HEK293T (cell line): ENCODE measurements at regions not wholly inside any gene's neighbourhood (a gene's known extent, or its start where the extent isn't known, plus 50 kb on each side); places are given as distances from the start of the nearest gene placed in this dataset.

Experiments
- CTCF ChIA-PET: fragments of 350-600 bp; formaldehyde crosslinking; extraction: SDS; loops from one replicate; lab custom pipeline; 2021; ENCODE audit warnings: antibody characterized with exemption, inconsistent platforms; lab: Yijun Ruan, JAX
- POLR2A ChIA-PET: fragments of 350-600 bp; formaldehyde crosslinking; extraction: SDS; loops from one replicate; lab custom pipeline; 2020; ENCODE audit warnings: antibody characterized with exemption, inconsistent platforms; lab: Yijun Ruan, JAX
- DNase-seq: peaks from one replicate; pipeline ENCODE4 v3.0.0; 2012; ENCODE audit warnings: mixed read lengths; ENCODE audit errors: extremely low spot score
- ARNT ChIP-seq: fragments of 450-650 bp; IDR thresholded peaks from 2 replicates; pipeline ENCODE4 v1.6.1; 2017; ENCODE audit warnings: mild to moderate bottlenecking
- BHLHE40 ChIP-seq: fragments of 450-650 bp; IDR thresholded peaks from 2 replicates; pipeline ENCODE4 v1.6.1; 2016; ENCODE audit warnings: mild to moderate bottlenecking, moderate library complexity, borderline replicate concordance
- CTBP1 ChIP-seq: fragments of 450-650 bp; IDR thresholded peaks from 2 replicates; pipeline ENCODE4 v1.6.1; 2016; ENCODE audit warnings: borderline replicate concordance
- ELF4 ChIP-seq: fragments of 450-650 bp; IDR thresholded peaks from 2 replicates; pipeline ENCODE4 v1.6.1; 2017; ENCODE audit warnings: antibody characterized with exemption
- FOXA1 ChIP-seq: fragments of 450-650 bp; IDR thresholded peaks from 2 replicates; pipeline ENCODE4 v1.6.1; 2016; ENCODE audit warnings: mild to moderate bottlenecking
- FOXK2 ChIP-seq: fragments of 450-650 bp; IDR thresholded peaks from 2 replicates; pipeline ENCODE4 v1.6.1; 2016; ENCODE audit warnings: mild to moderate bottlenecking
- FOXM1 ChIP-seq: fragments of 450-650 bp; IDR thresholded peaks from 2 replicates; pipeline ENCODE4 v1.6.1; 2017; ENCODE audit warnings: mild to moderate bottlenecking, borderline replicate concordance
- HDGF ChIP-seq: fragments of 450-650 bp; IDR thresholded peaks from 2 replicates; pipeline ENCODE4 v1.6.1; 2017; ENCODE audit warnings: antibody characterized with exemption, borderline replicate concordance
- L3MBTL2 ChIP-seq: fragments of 450-650 bp; conservative IDR thresholded peaks from 2 replicates; pipeline ENCODE4 v1.6.1; 2016; ENCODE audit warnings: mild to moderate bottlenecking
- LEF1 ChIP-seq: fragments of 450-650 bp; IDR thresholded peaks from 2 replicates; pipeline ENCODE4 v1.6.1; 2017; ENCODE audit warnings: mild to moderate bottlenecking, borderline replicate concordance
- NFRKB ChIP-seq: fragments of 450-650 bp; IDR thresholded peaks from 2 replicates; pipeline ENCODE4 v1.6.1; 2016; ENCODE audit warnings: mild to moderate bottlenecking, moderate library complexity
- SP1 ChIP-seq: fragments of 450-650 bp; IDR thresholded peaks from 2 replicates; pipeline ENCODE4 v1.6.1; 2017
- SUZ12 ChIP-seq: fragments of 450-650 bp; IDR thresholded peaks from 2 replicates; pipeline ENCODE4 v1.6.1; 2016; ENCODE audit warnings: mild to moderate bottlenecking
- TARDBP ChIP-seq: fragments of 450-650 bp; IDR thresholded peaks from 2 replicates; pipeline ENCODE4 v1.6.1; 2016
- ZNF384 ChIP-seq: fragments of 450-650 bp; IDR thresholded peaks from 2 replicates; pipeline ENCODE4 v1.6.1; 2016
- TF ChIP-seq, protein P1 (sequence below): fragments of 450-650 bp; IDR thresholded peaks from 2 replicates; pipeline ENCODE4 v1.6.1; 2016

DNA sequence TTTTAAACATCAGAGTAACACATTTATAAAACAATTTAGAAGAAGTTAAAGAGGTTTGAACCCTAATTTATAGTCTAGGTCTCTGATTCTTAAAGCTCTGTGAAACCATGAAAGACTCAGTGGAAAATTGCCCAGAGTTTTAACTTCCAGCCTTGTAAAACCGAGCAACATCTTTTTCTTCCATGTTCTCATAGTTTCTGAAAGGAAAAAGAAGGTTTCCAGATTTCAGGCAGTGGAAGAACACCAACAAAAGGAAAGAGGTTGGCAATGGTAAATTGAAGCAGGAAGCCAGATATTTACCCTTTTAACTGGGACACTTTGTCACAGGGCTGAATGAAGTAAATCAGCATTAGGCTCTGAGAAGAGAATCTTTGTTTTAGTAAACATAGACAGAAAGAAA lies 1999.3 kb downstream of the MAT2B start:
- ChIA-PET CTCF (no interaction called here), POLR2A (no interaction called here)
- TF ChIP-seq, protein P1, sequence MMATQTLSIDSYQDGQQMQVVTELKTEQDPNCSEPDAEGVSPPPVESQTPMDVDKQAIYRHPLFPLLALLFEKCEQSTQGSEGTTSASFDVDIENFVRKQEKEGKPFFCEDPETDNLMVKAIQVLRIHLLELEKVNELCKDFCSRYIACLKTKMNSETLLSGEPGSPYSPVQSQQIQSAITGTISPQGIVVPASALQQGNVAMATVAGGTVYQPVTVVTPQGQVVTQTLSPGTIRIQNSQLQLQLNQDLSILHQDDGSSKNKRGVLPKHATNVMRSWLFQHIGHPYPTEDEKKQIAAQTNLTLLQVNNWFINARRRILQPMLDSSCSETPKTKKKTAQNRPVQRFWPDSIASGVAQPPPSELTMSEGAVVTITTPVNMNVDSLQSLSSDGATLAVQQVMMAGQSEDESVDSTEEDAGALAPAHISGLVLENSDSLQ, result no peak
- TF ChIP-seq CTBP1 (no peak), TARDBP (no peak), LEF1 (no peak), ZNF384 (no peak), BHLHE40 (no peak), FOXK2 (no peak), HDGF (no peak), ARNT (no peak), L3MBTL2 (no peak), FOXM1 (no peak), NFRKB (no peak), SUZ12 (no peak)
- DNase-seq, result no peak

DNA sequence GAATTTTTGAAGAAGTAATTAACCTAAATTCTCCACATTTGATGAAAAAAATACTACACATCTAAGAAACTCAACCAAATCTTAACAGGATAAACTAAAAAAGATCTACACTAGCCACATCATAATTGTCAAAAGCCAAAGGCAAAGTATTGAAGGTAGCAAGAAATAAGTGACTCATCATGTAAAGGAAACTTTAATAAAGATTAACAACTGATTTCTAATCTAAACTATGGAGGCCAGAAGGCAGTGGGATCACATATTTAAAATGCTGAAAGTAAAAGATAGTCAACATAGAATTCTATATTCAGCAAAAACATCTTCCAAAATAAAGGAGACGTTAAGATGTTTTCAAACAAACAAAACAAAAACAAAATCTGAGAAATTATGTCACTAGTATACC lies 2002.9 kb downstream of the MAT2B start:
- ChIA-PET CTCF (no interaction called here), POLR2A (no interaction called here)
- TF ChIP-seq SUZ12 (no peak), CTBP1 (no peak), LEF1 (no peak), SP1 (no peak), TARDBP (no peak), FOXK2 (no peak), ELF4 (no peak), ARNT (no peak), FOXA1 (no peak)
- TF ChIP-seq, protein P1, result no peak
- no peak for DNase-seq

DNA sequence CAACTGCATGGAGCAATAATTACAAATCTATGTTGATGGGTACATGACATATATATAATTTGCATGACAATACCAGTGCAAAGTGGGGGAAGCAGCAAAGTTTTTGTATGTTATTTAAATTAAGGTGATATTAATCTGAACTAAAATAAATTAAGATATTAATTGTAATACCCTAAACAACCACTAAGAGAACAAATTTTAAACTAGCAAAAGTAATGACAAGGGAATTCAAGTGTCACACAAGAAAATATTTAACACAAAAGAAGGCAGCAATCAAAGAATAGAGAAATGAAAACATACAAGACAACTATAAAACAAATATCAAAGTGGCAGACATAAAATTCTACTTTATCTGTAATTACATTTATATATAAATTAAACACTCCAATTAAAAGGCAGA lies 2003.4 kb downstream of the MAT2B start:
- ChIA-PET CTCF (no interaction called here), POLR2A (no interaction called here)
- DNase-seq, result no peak
- no peak for TF ChIP-seq FOXM1
- no peak for TF ChIP-seq CTBP1
- no peak for TF ChIP-seq FOXK2
- TF ChIP-seq TARDBP, result no peak
- TF ChIP-seq, protein P1, result no peak
- no peak for TF ChIP-seq ARNT
- no peak for TF ChIP-seq FOXA1
- no peak for TF ChIP-seq LEF1
- TF ChIP-seq HDGF, result no peak
- TF ChIP-seq NFRKB, result no peak
- no peak for TF ChIP-seq ELF4
- TF ChIP-seq ZNF384, result no peak
- TF ChIP-seq SP1, result no peak
- TF ChIP-seq L3MBTL2, result no peak
- TF ChIP-seq BHLHE40, result no peak
- no peak for TF ChIP-seq SUZ12

DNA sequence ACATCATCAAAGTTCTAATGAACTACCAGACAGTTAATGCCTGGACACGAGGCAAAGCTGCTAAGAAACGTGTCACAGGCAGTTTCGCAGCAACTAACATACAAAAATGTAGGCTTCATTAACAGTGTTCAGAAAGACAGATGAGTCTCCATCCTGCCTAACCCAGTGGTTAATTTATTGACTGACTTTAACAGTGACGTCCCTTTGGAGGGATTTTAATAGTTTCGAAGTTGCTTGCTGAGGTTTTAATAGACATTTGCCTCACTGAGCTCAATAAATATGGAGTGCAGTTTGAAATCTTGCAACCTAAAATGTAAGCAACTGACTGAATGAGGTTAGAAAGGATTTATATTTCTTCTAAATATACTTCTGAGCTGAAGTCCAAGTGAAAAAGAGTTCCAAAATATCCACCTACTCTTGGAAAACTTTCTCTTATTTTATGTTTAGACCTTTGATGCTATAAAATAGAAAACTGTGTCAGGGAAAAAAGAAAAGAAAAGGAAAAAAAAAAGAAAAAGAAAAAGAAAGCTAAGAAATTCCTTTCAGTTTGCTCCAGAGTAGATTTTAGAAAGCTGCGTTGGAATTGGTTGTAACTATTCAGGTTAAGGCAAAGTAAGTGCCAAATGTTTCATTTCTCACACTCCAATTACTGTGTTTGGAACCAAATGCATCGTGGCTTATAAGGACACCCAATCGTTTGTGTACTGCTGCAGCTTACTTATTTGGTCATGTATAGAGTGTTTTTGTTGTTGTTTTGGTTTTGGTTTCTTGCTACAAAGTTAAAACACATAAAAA lies 2016.6 kb downstream of the MAT2B start:
- TF ChIP-seq CTBP1 (no peak), FOXK2 (no peak), SUZ12 (no peak), ARNT (no peak), SP1 (no peak), ZNF384 (no peak), NFRKB (no peak), ELF4 (no peak), L3MBTL2 (no peak), FOXM1 (no peak), LEF1 (no peak), FOXA1 (no peak), TARDBP (no peak)
- TF ChIP-seq, protein P1, result no peak
- CTCF ChIA-PET, result no interaction called here

DNA sequence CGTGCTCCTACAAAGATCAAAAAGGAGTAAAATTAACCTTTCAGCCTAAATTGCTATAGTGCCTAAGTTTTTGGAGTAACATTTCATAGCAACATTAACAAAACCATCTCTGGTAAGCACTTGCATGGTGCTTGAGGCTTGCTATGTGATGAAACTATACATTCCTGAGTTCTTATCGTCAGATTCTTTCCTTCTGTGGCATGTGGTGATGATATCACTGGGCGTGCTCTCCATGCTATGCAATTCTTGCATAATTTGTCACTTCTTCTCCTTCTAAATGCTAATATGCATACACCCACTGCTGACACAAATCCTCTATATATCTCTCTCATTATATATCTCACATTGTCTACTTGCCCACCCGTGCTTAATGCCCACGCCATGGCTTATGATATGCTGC lies 2019.9 kb downstream of the MAT2B start:
- CTCF ChIA-PET, result no interaction called here
- POLR2A ChIA-PET, result no interaction called here
- no peak for DNase-seq
- TF ChIP-seq FOXK2 (no peak), ARNT (no peak), TARDBP (no peak), ELF4 (no peak), BHLHE40 (no peak), FOXM1 (no peak), ZNF384 (no peak), FOXA1 (no peak), LEF1 (no peak), SP1 (no peak), HDGF (no peak), SUZ12 (no peak), CTBP1 (no peak), L3MBTL2 (no peak), NFRKB (no peak)
- TF ChIP-seq, protein P1, result no peak

More for the DNA sequence above, 2016.6 kb downstream of the MAT2B start:
- DNase-seq, result no peak
- POLR2A ChIA-PET, result no interaction called here
